ENCODE measurements at regions not wholly inside any gene's neighbourhood (a gene's known extent, or its start where the extent isn't known, plus 50 kb on each side); places are given as distances from the start of the nearest gene placed in this dataset.

- TF ChIP-seq CTCF (conservative IDR thresholded peaks at IDR 0.05; ENCODE audit: low read length) (no peak), EZH2phosphoT487 (IDR thresholded peaks at IDR 0.05; ENCODE audit: borderline replicate concordance) (no peak)
These were observed 108.1 kb upstream of the STOX2 start for GRCh38 chr4:183797011-183797444.

Measured in Loucy (cell line).